Putamen (tissue), 1 donor: ENCODE measurements at regions not wholly inside any gene's neighbourhood (a gene's known extent, or its start where the extent isn't known, plus 50 kb on each side); places are given as distances from the start of the nearest gene placed in this dataset.
"Not testable (repeated sequence)": the region's sequence is repeated elsewhere in the genome, so short reads cannot be mapped to it uniquely, and the experiment has no call there.

Experiments used
- DNase-seq: peaks from one replicate; pipeline ENCODE4 v3.0.0-alpha.2; 2016; ENCODE audit warnings: low spot score

DNA sequence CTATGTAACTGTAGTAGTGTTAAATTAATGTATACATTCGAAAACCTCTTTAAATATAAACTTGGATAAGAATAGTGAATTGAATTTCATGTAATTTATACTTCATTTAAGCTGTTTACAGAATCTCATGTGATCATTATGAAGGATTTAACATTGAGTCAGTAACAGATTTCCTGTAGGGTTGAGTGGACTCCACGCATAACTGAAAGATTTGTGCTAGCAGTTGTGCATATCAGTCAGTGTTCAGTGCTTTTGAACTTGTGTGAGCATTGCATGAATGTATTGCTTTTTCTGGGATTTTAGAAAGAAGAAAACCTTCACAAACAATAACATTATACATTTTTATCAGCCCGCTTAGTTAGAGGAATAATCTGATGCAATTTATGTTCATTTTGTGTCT, 1435.3 kb downstream of the LRFN5 start:
- DNase-seq = no peak

DNA sequence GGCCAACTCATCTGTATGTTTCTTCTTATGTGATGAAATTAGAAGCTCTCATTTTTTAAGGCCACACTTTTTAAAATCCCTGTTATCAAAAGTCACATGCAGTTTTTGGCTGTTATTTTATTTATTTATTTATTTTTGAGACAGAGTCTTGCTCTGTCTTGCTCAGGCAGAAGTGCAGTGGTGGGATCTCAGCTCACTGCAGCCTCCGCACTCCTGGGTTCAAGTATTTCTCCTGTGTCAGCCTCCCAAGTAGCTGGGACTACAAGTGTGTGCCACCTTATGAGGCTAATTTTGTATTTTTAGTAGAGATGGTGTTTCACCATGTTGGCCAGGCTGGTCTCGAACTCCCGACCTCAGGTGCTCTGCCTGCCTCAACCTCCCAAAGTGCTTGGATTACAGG, 1434.5 kb downstream of the LRFN5 start:
- no peak for DNase-seq

DNA sequence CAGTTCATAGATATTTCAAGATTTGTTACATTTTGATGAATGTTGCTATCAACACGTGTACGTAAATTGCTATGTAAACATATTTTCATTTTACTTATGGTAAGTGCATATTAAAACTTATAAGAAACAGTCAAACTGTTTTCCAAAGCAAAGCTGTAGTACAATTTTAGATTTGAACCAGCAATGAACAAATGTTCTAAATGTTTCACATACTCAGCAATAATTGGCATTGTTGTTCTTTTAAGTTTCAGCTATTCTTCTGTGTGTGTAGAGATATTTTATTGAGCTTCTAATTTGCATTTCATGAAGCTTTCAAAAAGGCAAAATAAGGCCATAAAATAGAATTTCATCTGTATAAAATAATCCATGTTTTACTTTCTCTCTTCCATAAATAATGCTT, 1433.2 kb downstream of the LRFN5 start:
- DNase-seq = no peak

DNA sequence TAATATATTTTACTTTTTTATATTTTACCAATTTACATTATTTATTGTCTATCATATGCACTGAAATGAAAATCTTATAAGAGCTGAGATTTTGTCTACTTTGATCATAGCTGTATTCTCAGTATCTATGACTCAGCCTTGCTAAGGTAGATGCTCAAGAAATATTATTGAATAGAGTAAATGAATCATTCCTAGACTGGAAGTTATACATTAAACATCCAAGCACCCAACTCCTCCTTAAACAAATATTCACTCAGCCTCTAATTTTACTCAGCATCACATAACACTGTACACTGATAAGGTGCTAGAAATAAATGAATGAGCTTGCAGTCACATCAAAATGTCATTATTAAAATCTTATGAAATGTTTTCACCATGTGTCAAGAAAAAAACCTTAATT, 1424.9 kb downstream of the LRFN5 start:
- no peak for DNase-seq

DNA sequence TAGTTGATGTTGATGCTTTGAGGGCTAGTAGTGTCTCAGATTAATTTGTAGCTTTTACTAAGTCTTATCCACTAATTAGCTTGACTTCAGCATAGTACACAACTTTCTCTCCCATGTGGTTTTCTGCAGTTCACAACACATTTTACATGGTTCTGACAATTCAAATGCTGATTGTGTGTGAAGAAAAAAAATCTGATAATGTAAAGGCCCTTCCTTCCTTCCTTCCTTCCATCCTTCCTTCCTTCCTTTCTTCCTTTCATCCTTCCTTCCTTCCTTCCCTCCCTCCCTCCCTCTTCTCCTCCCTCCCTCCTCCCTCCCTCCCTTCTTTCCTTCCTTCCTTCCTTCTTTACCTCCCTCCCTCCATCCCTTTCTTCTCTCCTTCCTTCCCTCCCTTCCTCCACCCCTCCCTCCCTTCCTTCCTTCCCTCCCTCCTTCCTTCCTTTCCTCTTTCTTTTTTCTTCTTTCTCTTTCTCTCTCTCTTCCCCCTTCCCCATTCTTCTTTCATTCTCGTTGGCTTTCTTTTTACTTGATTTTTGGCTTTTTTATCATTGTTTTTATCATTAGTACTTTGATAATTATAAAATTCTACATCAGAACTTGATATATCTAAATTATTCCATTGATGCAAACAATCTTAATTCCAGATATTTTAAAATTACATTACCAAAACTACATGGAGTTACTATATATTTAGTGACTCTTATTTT, 1415.6 kb downstream of the LRFN5 start:
- DNase-seq = no peak

DNA sequence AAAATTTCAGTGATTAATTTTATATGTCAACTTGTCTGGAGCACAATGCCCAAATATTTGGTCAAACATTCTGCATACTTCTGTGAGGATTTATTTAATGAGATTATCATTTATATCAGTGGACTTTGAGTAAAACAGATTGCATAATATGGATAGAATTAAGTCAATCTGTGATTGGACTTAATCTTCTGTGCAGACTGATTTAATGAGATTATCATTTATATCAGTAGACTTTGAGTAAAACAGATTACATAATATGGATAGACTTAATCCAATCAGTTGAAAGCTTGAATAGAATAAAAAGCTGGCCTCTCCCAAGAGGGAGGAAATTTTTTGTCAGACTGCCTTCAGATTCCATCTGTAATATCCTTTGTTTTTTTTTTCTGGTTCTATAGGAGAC, 1413.2 kb downstream of the LRFN5 start:
- DNase-seq = no peak

DNA sequence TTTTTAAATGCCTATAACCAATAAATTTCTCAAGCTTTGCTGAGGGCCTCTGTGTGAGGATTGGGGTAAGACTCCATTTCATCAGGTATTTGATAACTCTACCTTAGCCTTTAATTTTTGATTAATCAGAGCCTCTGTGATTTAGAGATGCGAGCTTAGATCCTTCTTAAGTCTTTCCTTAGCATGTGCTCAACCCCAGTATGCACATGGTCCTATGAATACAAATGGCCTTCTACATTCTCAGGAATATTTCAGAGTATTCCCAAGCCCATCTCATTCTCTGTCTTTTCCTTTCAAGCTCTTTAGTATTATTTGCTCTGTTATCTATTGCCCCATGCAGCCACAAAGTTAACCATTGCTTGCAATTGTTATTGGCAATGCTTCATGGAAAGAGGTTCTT, 1407.7 kb downstream of the LRFN5 start:
- DNase-seq = no peak

DNA sequence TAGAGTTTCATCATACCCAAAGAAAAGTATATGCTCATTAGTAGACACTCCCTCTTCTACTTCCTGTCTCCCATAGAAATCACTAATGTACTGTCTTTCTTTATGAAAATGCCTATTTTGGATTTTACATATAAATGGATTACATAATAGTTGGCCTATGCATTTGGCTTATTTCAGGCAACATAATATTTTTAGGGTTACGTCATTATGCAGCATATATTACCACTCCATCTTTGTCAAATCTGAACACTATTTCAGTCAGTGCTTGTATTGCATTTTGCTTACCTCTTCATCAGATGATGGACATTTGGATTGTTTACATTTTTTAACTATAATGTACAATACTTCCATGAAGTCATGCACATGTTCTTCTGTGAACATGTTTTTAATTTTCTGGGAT, 1406.1 kb downstream of the LRFN5 start:
- DNase-seq = no peak

DNA sequence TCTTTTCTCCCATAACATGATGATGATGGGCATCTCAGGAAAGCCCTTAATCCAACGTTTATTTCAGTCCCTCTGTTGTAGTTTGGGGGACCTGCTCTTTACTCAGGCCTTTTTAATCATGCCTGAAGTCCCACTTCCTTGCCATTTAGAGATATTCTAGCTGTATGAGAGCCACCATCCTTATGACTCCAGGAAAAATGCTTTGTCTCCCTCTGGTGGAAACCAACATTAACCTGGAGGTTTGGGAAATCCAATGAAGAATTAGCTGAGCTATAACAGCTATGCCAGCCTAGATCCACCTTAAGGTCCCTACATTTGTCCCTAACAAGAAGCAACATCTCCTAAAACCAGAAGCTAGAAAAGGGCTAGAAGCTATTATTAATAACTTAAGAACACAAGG, 1399.1 kb downstream of the LRFN5 start:
- DNase-seq = no peak

DNA sequence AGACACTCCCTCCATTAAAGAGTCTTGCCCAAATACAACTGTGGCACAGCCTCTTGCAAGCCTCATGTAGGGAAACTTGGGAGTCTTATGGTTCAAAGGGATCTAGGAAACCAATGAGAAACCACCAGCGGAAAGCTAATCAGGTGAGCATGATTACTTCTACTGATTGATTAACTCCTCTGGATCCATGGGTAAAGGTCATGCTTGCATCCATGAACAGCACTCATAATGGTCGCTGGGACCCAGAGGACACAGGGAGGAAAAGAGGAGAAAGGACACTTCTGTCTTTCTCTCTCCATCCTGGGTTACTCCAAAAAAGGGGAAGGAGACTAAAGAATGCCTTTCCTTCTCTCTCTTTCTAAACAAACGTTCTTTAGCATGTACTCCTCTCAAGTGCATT, 1397.2 kb downstream of the LRFN5 start:
- no peak for DNase-seq

DNA sequence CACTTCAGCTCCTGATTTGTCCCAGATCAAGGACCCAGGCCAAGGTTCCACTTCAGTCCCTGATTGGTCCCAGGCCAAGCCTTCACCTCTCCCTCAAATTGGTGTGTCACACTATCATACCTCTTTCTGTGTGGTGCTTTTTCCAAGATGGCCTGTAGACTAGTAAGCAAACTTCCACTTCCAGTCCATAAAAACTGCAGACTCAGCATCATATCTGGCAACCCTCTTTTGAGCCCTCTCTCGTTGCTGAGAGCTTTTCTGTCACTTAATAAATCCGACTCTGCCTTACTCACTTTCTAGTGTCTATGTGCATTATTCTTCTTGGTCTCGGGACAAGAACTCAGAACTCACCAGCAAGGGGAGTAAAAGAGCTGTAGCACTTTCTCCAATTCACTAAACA, 1395.1 kb downstream of the LRFN5 start:
- no peak for DNase-seq

DNA sequence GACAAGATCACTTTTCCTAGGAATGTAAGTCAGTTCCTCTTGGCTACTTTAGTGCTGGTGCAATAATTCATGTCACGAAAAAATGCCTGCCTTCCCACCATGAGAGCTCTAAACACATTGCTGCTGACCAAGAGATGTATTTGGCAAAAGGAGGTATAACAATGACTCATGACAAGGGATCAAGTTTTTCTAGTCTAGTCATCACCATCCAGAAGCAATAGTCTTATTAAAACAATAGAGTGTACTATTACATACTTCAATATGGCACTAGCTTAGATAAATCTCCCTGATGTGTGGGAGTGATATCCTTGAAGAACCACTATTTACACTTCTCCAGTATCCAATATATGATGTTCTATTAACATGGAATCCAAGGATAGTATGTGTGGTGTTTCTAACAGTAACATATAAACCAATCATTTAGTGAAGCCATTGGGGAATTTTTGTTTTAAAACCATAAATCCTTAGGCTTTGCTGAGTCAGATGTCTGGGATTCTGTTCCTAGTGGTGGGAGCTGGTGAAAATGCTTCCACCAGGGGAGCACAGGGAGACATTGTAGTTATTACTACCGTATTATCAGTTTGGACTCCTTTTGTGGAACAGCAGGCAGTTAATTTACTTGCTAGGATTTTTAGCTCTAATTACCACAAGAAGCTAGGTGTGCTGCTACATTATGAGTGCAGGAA, 1387.5 kb downstream of the LRFN5 start:
- no peak for DNase-seq

DNA sequence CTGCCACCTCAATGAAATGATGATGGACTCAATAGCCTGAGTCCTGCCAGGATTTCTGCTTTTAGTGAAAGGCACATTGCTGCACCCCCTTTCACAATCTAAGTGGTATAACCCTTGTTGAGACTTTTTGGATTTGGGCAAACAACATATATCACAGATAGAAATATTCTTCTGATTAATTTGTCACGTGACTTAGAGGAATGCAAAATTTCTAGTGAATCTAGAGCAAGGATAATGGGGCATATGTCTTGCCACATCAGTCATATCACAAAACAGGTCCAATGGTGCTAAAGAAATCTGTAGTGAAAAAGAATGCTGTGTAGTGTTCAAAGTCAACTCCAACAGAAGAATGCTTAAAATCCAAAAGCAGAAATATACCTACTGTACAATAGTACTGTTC, 1386.3 kb downstream of the LRFN5 start:
- DNase-seq = no peak

DNA sequence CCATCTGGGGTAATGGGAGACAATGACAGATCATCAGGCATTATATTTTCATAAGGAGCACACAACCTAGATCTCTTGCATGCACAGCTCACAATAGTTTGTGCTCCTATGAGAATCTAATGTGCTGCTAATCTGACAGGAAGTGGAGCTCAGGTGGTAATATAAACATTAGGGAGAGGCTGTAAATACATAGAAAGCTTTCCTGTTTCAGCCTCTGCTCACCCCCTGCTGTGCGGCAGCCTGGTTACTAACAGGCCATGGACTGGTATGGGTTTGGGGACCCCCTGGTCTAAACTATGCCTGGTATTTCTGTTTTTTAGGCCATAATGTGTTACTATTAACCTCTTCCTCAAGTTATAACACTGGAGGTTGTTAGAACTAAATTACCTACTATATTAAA, 1373.7 kb downstream of the LRFN5 start:
- DNase-seq = no peak

DNA sequence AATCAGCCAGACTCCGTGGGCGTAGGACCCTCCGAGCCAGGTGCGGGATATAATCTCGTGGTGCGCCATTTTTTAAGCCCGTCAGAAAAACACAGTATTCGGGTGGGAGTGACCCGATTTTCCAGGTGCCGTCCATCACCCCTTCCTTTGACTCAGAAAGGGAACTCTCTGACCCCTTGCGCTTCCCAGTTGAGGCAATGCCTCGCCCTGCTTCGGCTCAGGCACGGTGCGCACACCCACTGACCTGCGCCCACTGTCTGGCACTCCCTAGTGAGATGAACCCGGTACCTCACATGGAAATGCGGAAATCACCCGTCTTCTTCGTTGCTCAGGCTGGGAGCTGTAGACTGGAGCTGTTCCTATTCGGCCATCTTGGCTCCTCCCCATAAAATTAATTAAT, 1366.5 kb downstream of the LRFN5 start:
- DNase-seq = not testable (repeated sequence)

DNA sequence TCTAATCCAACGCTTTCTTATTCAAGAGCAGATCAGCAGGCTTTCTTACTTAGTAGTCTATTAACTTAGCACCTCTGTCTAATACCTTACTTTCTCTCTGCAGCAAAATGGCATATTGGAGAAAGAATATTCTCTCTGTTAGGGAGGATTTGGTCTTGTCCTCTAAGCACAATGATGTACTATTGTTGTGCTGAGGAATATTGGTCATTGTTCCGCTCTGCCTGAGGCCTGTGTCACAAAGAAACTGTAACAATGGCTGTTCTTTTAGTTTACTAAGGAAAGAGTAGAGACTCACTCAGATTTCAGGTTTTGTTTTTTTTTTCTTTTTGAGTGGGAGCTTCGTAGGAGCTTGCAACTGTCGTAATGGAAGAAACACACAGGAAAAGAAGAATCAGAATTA, 1358.8 kb downstream of the LRFN5 start:
- peak; percentile 38 for DNase-seq

DNA sequence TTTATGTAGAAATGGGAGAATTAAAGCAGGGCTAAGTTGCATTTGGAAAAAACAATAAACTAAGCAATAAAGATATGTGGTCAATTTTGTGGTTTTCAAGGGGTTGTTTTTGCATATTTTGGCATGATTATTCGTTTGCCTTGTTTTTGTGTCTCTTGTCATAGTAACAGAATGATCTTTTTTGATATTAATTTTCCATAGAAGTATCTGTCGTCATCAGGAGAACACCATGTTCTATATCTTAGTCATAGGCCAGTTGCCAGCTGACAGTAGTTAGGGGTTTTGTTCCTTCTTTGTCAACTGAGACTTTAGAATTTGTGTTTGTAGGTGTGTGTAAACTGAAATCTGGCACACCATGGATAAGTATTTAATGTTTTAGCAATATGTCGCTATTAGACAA, 1354.8 kb downstream of the LRFN5 start:
- DNase-seq = no peak

DNA sequence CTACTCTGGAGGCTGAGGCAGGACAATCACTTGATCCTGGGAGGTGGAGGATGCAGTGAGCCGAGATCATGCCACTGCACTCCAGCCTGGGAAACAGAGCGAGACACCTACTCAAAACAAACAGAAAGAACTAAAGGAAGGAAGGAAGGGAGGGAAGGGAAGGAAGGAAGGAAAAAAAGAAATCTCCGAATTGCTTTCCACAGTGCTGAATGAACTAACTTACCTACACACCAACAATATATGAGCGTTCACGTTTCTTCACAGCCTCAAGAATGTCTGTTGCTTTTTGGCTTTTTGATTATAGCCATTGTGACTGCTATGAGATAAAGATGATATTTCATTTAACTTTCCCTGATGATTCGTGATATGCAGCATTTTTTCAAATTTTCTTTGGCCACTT, 1343.7 kb downstream of the LRFN5 start:
- no peak for DNase-seq

DNA sequence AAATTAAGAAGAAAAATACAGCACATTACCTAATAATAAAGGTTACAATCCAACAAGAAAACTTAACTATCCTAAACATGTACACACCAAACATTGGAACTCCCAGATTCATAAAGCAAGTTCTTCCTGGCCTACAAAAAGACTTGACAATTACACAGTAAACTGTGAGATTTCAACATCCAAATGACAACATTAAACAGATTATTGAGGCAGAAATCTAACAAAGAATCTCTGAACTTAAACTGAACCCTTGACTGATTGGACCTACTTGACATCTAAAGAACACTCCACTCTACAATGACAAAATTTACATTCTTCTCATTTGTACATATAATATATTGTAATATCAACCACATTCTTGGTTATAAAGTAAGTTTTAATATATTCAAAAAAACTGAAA, 1341.3 kb downstream of the LRFN5 start:
- no peak for DNase-seq

DNA sequence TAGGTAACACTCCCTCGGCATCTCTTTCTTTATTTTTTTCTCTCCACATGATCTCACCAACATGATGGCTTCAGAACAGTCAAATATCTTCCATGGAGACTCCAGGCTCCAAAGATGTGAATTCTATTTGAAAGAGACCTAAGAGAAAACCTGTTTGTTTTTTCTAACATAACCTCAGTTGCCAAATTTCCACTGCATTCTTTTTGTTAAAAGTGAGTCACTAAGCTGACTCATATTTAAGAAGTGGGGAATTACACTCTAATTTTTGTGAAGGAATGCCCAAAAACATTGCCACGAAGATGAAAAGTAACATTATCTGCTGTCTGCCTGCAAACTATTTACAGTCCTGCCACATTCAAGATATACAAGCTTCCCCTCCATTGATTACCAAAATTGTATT, 1337.6 kb downstream of the LRFN5 start:
- no peak for DNase-seq

DNA sequence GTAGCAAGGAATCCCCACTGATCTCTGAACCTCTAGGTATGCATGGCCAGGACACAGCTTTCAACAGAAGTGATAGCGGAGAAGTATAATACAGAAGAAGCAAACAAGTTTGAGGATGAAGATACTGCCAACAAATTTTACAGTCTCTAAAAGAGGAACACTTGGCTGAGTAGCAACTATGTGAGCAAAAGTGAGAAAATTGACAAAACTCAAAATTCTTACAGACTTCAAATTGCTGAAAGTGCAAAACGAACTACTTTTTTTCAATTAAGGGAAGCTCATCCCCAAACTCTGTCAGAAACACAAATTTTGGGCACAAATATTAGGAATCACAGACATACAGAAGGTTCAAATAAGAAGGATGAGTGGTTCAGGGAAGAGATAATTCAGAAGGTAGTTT, 1324.6 kb downstream of the LRFN5 start:
- DNase-seq = no peak

DNA sequence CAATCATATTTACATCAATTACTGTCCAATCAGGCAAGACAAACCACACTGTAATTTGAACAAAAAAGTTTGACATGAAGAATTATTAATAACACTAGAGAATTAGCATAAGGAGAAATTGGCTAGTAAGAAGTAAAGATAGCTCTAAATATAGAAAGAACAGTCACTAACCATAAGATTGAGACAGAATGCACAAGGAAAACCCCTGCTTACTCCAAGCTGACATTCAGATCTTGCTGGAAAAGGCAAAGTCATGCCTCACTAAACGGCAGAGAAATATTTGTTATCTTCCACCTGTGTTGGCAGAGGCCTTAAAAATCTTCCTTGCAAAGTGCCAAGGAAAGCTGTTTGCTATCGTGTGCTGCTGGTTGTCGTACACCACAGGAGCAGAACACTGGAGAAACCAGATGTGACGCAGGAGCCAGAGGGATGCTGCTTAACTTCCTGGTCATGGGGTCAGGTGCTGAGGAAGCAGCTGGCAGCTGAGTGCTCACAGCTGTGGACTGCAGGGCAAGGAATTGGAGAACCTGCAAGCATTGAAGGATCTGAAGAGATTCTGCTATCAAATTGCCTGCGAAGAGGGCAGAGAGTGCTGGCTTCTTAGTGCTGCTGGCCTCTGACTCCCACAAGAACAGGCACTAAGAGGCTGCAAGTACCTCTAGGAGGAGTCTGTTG, 1323.3 kb downstream of the LRFN5 start:
- DNase-seq = no peak

DNA sequence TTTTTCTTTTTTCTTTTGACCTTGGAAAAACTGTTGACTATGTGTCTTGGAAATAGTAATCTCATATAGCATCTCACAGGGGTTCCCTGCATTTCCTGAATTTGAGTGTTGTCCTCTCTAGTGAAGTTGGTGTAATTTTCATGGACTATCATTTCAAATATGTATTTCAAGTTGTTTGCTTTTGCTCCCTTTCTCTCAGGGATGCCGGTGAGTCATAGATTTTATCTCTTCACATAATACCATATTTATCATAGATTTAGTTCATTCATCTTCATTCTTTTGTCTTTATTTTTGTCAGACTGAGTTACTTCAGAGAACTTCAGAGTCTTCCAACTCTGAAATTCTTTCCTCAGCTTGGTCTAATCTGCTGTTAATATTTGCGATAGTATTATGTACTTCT, 1320.6 kb downstream of the LRFN5 start:
- no peak for DNase-seq

DNA sequence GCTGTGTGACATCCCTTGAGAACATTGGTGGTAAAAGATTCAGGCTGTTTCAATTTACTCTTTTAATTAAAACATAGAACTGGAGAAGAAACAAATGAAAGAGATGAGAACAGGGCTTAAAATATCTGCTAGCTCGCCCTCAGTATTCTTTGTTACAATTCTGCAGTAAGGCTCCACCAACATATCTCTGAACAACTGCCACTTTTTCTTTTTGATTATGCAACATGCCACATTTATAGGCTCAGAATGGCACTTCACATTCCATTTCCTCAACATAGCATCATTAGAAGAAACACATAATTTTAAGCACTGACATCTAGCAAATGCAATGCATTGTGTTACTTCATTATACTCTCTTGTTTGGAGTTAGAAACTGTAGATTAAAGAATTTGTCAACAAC, 1315.2 kb downstream of the LRFN5 start:
- DNase-seq = no peak
